DMS79 (cell line): ENCODE measurements at regions not wholly inside any gene's neighbourhood (a gene's known extent, or its start where the extent isn't known, plus 50 kb on each side); places are given as distances from the start of the nearest gene placed in this dataset.
"Not testable (repeated sequence)": the region's sequence is repeated elsewhere in the genome, so short reads cannot be mapped to it uniquely, and the experiment has no call there.

Experiments
- DNase-seq: peaks from one replicate; lab custom pipeline; 2025; lab: John Stamatoyannopoulos, UW

DNA sequence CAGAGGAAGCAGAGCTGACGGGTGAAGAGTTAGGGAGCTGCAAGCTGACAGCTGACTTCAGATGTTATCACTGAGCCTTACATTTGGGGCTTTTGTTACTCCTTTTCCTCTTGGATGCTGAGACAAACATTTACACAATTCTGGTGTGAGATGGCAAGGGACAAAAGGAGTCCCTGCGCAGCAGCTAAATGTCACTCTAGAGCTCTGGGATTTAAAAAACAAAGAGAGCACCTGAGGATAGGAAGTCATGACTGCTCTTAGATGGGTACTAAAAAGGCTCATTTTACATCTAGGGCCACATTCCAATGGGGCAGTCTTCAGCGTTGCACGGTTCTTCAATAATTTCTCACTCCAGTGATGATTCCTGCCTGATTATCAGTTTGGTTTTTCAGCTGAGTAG lies 204.5 kb downstream of the RAB38 start:
- DNase-seq: no peak

DNA sequence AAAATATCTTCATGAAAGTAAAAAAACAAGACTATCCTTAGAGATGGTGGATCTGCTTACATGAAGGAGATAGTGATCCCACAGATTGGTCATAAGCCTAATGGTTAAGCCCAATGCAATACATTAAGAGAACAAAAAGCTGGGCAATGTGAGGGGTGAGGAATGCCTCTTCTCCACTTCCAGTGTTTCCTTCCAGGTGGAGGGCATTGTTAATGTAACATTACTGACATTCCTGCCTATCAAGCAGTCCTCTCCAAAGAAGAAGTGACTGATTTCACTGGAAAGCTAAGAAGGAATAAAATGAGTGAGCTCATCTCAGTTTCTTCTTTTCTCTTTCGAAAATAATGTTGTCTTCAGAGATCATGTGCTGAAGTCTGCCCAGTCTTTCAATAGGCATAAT lies 207.8 kb downstream of the RAB38 start:
- DNase-seq: no peak

DNA sequence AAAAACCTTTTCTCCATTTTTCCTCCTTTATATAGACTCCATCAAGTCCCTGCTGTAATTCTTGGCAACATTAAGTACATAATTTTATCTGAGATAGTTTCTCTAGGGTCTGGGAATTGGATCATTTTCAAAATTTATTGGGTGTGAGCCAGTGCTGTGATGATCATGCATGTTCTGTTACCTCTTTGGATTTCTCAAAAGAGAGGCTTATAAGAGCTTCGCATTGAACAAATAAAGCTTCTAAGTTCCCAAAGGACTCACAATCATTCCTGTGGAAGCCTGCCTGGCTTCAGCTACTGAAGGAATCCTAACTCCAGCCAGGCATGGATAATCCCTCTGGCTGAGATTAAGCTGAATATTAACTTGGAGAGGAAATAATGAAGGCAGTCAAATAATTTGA lies 208.5 kb downstream of the RAB38 start:
- DNase-seq: no peak

DNA sequence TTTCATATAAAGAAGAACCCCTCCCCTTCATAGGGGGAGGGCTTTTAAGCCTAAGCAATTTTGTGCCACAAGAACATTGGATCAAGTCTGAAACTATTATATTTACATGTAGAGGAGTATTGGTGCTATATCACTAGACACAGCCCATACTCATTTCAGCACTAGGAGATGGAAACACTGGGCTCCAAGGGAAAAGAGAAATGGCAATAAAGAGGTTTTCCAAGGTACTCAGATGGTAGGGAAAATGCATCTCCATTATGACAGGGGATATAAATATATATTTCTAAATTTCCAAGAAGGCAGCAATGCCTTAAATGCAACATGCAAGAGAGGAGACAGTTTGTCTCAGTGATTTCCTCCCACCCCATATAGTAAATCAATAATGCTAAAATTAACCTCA lies 209.0 kb downstream of the RAB38 start:
- no peak for DNase-seq

DNA sequence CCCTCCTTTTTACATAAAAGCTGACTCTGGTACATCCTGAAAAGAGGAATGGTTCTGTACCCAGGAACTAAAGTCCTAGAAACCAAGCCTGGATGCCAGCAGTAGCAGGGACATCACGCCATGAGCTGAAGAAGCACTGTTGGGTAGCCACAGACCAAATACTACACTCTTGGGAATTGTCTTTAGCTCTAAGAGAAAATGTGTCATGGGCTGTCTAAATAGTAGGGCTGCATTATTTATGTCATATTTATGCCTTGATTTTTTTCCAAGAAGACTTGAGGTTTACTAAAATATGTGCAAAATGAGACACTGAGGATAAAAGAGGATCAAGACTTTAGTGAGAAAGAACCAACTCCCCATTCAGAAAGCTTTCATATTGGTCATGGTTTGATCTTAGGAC lies 213.6 kb downstream of the RAB38 start:
- no peak for DNase-seq

DNA sequence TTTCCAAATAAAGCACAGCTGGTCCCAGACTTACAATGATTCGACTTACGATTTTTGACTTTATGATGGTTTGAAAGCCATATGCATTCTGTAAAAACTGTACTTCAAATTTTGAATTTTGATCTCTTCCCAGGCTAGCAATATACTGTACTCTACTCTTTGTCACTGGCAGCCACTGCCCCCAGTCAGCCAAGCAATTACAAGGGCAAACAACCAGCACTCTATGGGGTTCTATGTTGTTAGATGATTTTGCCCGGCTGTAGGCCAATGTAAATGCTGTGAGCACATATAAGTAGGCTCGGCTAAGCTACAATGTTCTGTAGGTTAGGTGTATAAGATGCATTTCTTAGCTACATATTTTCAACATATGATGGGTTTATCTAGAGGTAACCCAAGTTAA lies 217.3 kb downstream of the RAB38 start:
- DNase-seq: no peak

DNA sequence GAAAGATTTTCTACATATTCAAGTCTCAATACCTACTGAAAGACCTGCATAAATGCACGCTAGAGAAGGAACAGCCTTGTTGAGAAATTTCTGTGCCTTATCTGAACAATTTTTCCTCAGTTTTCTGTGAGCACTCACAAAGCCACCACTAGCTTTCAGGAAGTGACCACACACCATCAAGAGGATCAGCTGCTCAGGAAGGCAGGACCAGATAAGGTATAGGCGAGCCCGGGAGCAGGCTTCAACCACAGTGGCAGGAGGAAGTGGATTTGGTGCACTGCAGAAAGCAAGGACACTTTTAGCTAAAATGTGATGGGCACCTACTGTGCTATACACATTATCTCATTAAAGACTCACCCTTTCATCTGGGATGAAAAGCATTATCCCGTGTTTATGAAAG lies 220.8 kb downstream of the RAB38 start:
- no peak for DNase-seq

DNA sequence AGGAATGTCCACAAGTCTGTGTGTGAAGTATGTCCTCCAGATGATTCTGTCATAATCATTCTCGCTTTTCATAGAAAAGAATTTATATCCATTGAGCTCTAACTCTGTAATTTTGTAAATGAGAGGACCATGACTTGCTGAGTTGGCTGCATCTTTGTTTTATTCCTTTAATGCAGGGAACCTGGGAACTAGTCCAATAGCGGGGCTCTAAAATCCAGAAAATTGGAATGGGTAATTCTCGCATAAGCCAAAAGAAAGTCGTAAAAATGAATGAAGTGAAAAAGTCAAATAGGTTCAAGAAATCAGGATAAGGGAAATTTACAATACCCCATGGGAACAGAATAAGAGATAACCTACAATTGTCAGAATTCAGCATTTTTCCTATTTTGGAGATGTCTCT lies 232.5 kb downstream of the RAB38 start:
- no peak for DNase-seq

DNA sequence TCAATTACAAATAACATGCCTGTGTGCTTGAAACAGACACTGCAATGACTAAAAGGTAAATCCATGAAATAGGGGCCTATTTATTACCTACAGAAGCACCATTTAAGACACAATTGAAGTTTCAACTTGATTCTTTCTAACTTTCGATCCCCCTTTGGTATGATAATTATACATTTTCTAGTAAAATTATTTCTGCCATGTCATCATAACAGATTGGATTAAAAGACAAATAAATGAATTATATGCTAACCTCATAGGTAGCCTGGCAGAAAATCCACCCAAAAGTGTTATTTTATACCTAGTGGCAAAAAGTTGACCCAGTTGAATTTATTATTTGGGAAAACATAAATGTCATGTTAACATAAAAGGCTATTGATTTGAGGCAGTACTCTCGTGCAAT lies 241.1 kb downstream of the RAB38 start:
- DNase-seq: no peak

DNA sequence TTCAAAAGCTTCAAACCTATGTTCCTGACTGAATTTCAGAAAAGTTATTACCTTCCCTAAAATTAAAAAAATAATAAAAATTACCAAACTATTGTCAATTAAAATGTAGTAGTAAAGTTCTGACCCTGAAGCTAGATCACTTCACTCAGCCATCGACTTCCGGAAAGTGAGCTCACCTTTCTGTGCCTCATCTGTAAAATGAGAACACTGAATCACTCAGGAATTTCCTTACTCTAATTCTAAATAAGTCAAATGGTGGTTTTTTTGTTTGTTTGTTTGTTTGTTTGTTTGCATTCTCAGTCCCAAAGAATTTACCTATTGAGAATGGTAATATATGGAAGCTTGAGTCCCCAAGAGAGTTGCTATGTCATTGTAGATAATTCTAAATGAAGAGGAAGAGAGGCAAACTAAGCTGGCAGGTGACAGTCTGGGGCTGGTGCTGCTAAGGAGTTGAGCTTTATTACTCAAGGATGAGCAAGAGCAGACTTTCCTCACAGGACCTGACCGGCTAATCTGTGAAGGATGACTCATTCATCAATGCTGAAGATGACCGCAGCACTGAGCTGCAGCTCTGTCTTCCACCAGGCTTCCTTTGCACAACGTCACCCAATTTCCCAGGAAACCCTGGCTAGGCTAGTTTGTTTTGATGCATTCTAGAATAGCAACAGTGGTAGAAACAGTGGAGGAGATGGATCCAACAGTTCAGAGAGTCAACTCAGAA lies 248.8 kb downstream of the RAB38 start:
- DNase-seq: no peak

DNA sequence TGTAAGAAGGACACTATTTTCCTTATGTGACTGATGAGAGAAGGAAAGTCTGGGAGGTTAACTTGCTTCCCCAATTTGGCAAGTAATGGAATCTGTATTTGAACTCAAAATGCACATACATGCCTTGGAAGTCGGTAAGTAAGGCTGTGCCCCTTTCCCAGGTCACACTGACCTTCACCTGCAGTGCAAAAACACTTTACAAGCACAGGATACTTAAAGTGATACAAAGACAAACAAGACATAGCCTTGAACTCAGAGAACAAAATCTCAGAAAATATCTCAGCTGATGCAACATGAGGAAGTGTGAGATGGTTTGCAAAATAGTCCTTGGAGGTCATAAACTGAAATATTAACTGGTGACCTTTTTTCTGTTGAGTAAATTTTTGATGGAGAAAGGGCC lies 251.1 kb downstream of the RAB38 start:
- no peak for DNase-seq

DNA sequence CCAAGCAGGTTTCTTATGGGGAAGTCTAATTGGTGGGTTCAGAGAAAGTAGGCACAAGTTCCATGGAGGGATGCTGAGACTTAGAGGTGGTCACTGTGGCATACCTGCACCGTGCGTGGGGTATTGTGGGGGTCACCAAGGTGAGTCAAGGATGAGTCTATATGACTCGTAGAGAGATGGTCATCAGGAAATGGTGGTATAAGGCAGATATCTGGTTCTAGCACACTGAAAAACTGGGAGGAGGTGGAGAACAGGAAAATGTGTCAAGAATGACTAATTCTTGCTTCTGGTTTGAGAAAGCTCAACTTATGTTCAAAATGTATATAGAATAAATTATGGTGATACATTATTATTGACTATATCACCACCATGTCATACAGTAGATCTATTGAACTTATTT lies 258.1 kb downstream of the RAB38 start:
- no peak for DNase-seq

DNA sequence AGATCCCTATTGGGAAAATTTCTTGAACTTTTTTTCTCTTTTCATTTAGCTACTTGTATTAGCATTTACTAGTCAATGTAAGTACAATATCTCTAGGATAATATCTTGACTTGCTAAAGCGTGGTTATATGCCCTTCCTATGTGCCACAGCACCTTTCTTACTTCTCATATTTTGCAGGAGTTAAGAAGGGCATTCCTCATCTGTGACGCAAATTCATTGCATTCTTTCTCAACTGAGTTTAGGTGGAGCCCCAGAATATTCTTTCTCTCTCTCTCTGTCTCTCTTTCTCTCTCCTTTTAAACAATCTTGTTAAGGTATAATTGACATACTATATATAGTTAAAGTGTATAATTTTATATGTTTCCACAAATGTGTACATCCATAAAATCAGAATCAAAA lies 266.1 kb downstream of the RAB38 start:
- DNase-seq: no peak

DNA sequence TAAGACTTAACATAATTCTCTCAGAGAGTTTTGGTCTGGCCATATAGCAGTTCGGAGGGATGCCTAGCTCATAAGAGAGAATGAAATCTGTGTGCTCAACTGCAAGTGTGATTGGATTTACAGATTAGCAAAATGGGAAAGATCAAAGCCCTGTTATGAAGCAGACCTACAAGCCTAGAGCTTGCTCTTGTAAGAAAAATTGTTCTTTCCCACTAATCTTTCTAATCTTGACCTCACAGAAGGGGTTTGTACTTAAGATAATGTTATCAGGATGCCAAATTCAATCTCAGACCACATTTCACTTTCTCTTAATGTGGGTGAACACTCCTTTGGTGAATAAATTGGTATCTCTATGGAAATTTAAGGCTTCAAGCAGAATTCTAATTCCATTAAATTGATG lies 267.2 kb downstream of the RAB38 start:
- no peak for DNase-seq

DNA sequence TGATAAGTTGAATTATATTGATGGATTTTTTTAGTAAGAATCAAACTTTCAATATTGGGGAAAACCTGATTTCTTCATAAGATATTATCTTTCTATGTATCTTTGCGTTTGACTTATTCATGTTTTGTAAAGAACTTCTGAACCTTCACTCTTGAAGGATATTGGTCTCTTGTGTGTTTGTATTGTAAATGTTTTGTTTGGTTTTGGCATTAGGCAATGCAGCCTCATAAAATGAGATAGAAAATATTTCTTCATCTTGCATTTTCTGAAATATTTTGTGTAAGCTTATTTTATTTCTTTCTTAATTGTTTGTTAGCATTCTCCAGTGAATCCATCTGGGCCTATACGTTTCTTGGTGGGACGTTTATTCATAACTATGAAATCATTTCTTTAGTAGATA lies 271.9 kb downstream of the RAB38 start:
- no peak for DNase-seq

DNA sequence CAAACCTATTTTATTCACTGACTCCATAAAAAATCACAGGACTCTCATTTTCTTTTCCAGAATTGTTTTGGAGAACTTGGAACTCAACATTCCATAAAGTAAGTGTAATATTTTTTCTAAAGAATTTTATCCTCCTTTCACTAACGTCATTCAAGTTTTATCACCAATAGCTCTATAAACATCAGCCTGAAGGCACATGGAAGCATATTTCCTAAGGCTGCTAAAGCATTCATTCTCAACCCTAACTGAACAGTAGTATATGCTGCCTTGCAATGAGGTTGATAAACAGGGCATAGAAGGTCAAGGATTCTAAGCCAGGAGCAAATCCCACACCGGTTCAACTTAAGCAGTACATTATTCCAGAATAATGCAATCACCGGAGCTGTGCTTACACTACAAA lies 273.9 kb downstream of the RAB38 start:
- DNase-seq: no peak

DNA sequence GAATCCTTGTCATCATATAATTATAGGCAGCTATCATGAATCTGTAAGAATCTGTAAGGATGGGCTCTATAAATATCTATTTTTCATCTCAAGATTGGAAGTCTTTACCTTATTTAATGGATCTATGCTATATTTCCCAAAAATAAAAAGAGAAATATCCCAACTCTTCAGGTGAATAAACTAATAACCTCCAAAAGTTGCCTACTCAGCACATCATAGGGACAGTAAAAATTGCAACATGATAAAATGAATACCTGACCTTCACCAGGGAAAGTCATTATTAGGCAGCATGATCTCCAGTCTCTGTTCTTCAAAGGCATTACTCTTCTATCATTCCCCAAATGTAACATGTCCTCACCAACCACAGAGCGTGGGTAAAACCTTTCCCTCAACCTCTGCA lies 277.3 kb downstream of the RAB38 start:
- DNase-seq: no peak

DNA sequence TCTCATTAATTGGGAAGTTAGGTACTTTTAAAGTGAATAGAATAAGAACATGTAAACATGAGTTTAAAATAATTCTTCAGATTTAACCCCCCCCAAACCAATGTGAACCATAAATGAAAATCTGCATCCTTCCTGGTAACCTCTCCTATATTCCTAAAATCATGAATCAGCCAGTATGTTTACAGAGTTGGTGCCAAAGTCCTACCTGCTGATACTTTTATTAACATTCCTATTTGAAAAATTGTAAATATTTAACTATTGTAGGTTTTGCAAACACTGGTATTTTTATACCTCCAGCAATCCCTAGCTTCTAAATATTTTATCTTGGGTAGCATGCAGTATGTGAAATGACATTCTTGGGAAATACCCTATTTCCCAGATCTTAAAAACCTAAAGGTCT lies 278.2 kb downstream of the RAB38 start:
- no peak for DNase-seq

DNA sequence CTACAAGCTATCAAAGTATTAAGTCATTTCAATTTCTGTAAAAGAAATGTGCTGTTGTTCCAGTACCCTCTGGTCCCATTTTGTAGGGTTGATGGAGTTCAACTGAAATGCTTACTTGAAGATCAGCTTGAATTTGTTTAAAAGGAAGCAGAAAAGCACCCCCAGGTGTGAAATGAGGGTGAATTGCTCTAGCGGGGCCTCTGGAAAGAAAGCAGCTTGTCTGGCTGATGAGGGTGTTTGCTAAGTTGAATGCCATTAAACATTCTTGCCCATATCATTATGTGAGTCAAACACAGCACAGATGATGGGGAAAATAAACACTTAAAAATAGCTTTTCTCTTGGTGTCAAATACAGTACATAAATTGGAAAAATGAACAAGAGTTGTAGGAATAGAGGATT lies 280.3 kb downstream of the RAB38 start:
- no peak for DNase-seq

DNA sequence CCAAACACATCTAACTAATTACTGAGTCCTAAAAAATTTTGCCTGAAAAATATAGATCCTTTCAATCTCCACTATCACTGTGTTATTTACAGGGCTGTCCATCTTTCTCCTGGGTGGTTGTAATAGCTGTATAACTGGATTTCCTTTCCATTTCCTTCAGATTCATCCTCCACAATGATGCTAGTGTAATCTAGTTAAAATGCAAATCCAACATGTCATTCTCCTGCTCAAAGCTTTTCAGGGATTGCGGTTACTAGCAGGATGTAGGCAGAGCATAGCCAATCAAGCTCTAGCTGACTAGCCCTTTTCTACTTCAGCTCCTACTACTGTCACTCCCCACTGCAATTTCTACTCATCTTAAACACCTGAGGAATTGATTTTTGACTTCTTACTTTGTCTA lies 283.0 kb downstream of the RAB38 start:
- DNase-seq: no peak

DNA sequence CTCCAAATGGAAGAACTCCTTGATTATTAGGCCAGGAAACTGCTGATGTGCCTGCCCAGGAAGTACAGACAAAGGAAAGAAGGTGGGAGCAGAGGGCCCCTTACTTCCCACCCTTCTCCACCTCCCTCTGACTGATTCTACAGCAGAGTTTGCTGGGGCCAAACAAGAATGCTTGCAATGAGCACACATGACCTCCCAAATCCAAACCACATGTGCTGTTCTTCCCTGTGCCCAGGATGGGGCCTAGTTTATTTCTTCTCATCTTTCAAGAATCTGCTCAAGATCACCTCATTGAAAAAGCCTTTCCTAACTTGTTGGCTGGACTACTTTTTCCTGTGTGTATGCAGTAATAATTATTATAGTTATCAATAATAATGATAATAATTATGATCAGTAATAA lies 286.1 kb downstream of the RAB38 start:
- no peak for DNase-seq

DNA sequence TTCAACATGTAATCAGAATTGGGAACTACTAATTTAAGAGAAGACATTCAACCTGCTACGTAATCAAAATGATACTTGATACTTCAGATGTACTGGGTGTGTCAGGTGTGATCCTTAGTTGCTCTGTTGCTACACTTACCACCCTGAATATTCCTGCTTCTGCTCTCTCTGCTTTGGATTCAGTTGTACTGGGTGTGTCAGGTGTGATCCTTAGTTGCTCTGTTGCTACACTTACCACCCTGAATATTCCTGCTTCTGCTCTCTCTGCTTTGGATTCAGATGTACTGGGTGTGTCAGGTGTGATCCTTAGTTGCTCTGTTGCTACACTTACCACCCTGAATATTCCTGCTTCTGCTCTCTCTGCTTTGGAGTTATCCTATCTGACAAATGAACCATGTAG lies 290.2 kb downstream of the RAB38 start:
- not testable (repeated sequence) for DNase-seq

DNA sequence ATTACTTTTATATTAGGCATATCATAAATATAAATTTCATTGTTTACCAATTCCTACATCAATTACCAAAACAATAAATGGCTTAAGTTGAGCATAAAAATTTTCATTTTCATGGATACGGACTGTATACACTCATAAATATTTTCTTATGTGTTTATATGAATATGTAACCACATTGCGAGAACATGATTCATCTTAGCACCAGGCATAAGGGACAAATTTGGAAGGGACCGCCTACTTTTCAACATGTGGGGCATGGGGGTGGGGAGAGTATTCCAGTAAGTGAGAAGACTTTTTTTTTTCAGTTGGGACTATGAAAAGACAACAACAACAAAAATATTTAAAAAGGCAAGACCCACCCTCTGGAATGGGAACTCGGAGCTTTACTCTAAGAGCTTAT lies 296.1 kb downstream of the RAB38 start:
- DNase-seq: no peak

DNA sequence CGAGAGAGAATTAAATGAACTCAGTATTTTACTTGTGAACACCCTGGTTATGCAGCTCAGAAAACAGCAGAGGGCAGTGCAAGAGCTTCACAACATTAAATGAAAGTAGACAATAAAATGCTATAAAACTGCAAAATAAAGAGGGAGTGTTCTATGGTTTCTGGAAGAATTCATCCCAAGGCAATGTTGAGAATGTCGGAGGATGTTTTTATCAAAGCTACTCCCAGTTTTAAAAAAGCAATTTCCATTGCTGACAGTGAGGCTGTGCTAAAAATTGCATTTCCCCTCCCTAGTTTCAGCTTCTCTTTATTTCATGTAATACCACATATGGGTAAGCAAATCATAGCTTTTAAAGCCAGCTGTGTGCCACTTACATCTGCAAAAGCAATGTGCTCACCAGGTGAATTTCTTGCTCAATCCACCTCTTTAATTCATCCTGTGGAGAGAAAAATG lies 296.8 kb downstream of the RAB38 start:
- DNase-seq: no peak

DNA sequence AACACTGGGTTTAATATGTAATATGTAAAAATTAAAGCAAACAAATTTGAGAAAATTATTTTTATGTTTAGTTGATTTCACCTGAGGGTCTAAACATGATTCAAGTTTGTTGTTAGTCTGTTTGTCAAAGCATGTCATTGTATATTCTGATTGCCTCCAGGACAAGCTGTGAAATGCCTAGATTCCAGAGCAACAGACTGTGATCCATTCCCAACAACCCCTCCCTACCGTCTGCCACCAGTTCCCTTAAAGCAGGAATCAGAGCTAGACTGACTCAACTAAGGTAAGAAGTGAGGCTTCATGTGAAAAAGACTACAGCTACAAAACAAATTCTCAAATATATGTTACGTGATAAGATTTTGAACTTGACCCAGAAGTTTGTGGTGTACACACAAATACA lies 304.2 kb downstream of the RAB38 start:
- no peak for DNase-seq
